Trophoblast cell (in vitro differentiated cells and primary cell): ENCODE measurements at regions not wholly inside any gene's neighbourhood (a gene's known extent, or its start where the extent isn't known, plus 50 kb on each side); places are given as distances from the start of the nearest gene placed in this dataset.

ENCODE experiments used
- DNase-seq, 2 donors: peaks; one replicate each; pipeline ENCODE4 v3.0.0-alpha.2; 2016
- H2AFZ ChIP-seq: 2 replicates; pipeline ENCODE4 v1.6.1; 2013; ENCODE audit warnings: low read length, moderate library complexity, mild to moderate bottlenecking; ENCODE audit not compliant: insufficient read depth, poor library complexity
- H2AK5ac ChIP-seq: 2 replicates; pipeline ENCODE4 v1.6.1; 2013; ENCODE audit warnings: mild to moderate bottlenecking, low read length
- H2BK120ac ChIP-seq: 2 replicates; pipeline ENCODE4 v1.6.1; 2013; ENCODE audit warnings: low read length, mild to moderate bottlenecking, moderate library complexity; ENCODE audit not compliant: insufficient read depth, poor library complexity
- H2BK12ac ChIP-seq: 2 replicates; pipeline ENCODE4 v1.6.1; 2013; ENCODE audit warnings: mild to moderate bottlenecking, low read length, moderate library complexity
- H2BK5ac ChIP-seq: 2 replicates; pipeline ENCODE4 v1.6.1; 2013; ENCODE audit warnings: low read length, low read depth, moderate library complexity, mild to moderate bottlenecking; ENCODE audit not compliant: poor library complexity
- H3K14ac ChIP-seq: 2 replicates; pipeline ENCODE4 v1.6.1; 2013; ENCODE audit warnings: mild to moderate bottlenecking, low read length
- H3K18ac ChIP-seq: 2 replicates; pipeline ENCODE4 v1.6.1; 2013; ENCODE audit warnings: mild to moderate bottlenecking, low read length
- H3K23ac ChIP-seq: 2 replicates; pipeline ENCODE4 v1.6.1; 2013; ENCODE audit warnings: low read length
- H3K27ac ChIP-seq: 2 replicates; pipeline ENCODE4 v1.5.1; 2013; ENCODE audit warnings: low read depth, mild to moderate bottlenecking, inconsistent platforms, low read length, moderate library complexity
- H3K27me3 ChIP-seq: 2 replicates; pipeline ENCODE4 v1.6.1; 2013; ENCODE audit warnings: inconsistent platforms, mild to moderate bottlenecking, low read length, moderate library complexity; ENCODE audit not compliant: insufficient read depth
- H3K36me3 ChIP-seq, 2 experiments: 1 replicate in 1 of 2; 2 replicates in 1 of 2; pipeline ENCODE4 v1.6.1; 2013; ENCODE audit warnings: low read length in 2 of 2, mild to moderate bottlenecking in 2 of 2, moderate library complexity in 1 of 2; ENCODE audit not compliant: insufficient read depth in 2 of 2, control insufficient read depth in 1 of 2
- H3K4ac ChIP-seq: 2 replicates; pipeline ENCODE4 v1.6.1; 2013; ENCODE audit warnings: low read depth, mild to moderate bottlenecking, low read length, moderate library complexity
- H3K4me1 ChIP-seq, 2 experiments: 1 replicate in 1 of 2; 2 replicates in 1 of 2; pipeline ENCODE4 v1.6.1; 2013; ENCODE audit warnings: low read length in 2 of 2, mild to moderate bottlenecking in 2 of 2, moderate library complexity in 1 of 2; ENCODE audit not compliant: insufficient read depth in 2 of 2, control insufficient read depth in 1 of 2
- H3K4me2 ChIP-seq: 2 replicates; pipeline ENCODE4 v1.6.1; 2013; ENCODE audit warnings: inconsistent platforms, mild to moderate bottlenecking, low read length, moderate library complexity
- H3K4me3 ChIP-seq: 2 replicates; pipeline ENCODE4 v1.5.1; 2013; ENCODE audit warnings: mild to moderate bottlenecking, low read depth, low read length, inconsistent platforms
- H3K79me1 ChIP-seq: one replicate; pipeline ENCODE4 v1.6.1; 2013; ENCODE audit warnings: low read length
- H3K79me2 ChIP-seq: 2 replicates; pipeline ENCODE4 v1.6.1; 2013; ENCODE audit warnings: low read length, mild to moderate bottlenecking; ENCODE audit not compliant: control insufficient read depth, insufficient read depth, poor library complexity
- H3K9ac ChIP-seq: 2 replicates; pipeline ENCODE4 v1.6.1; 2013; ENCODE audit warnings: mild to moderate bottlenecking, low read length
- H3K9me3 ChIP-seq: 2 replicates; pipeline ENCODE4 v1.6.1; 2013; ENCODE audit warnings: low read depth, mild to moderate bottlenecking, control low read depth, inconsistent platforms, low read length; ENCODE audit not compliant: insufficient read depth
- H4K12ac ChIP-seq: 2 replicates; pipeline ENCODE4 v1.6.1; 2013; ENCODE audit warnings: low read depth, mild to moderate bottlenecking, low read length, moderate library complexity
- H4K8ac ChIP-seq: 2 replicates; pipeline ENCODE4 v1.6.1; 2013; ENCODE audit warnings: low read depth, mild to moderate bottlenecking, low read length, moderate library complexity
- H4K91ac ChIP-seq: one replicate; pipeline ENCODE4 v1.6.1; 2013; ENCODE audit warnings: low read depth, mild to moderate bottlenecking, low read length, moderate library complexity
- WGBS: extraction: QIAGEN DNeasy Blood & Tissue Kit; methylation state at CpG from one replicate; pipeline ENCODE4 v1.1.7; 2013; ENCODE audit warnings: missing lambda C conversion rate; ENCODE audit not compliant: insufficient read length, insufficient coverage; ENCODE audit errors: extremely low coverage; 5-methylcytosine and 5-hydroxymethylcytosine counted together

DNA sequence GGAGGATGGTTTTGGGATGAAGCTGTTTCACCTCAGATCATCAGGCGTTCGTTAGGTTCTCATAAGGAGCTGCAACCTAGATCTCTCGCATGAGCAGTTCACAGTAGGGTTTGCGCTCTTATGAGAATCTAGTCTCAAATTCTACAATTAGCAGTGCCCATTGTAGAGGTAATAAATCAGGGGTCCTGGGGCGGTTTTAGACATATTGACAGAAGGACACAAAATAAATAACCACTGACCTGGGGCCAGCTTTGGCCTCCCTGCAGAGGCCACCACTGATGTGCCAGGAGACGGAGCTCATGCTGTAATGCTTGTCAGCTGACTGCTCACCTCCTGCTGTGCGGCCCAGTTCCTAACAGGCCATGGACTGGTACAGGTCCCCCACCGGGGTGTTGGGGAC, 67.6 kb upstream of the SPATA31D4 start:
- H3K14ac ChIP-seq, result no peak overlapping the region
- H3K4me3 ChIP-seq, result no peak overlapping the region
- H4K91ac ChIP-seq, result no peak overlapping the region
- no peak overlapping the region for H4K8ac ChIP-seq
- no peaks in the 10 kb centered on the region for H3K36me3 ChIP-seq
- H2AFZ ChIP-seq, result no peak overlapping the region
- no peak overlapping the region for H2BK120ac ChIP-seq
- no peak overlapping the region for H3K4ac ChIP-seq
- H3K18ac ChIP-seq, result no peak overlapping the region
- WGBS, result no CpG with 5 or more reads among the region's 8 CpGs
- H4K12ac ChIP-seq, result no peak overlapping the region
- DNase-seq, result no peak
- H3K27ac ChIP-seq, result no peak overlapping the region
- H3K79me2 ChIP-seq, result no peaks in the 10 kb centered on the region
- H3K27me3 ChIP-seq, result no peaks in the 10 kb centered on the region
- H2BK5ac ChIP-seq, result no peak overlapping the region
- no peaks in the 10 kb centered on the region for H3K79me1 ChIP-seq
- no peak overlapping the region for H3K4me2 ChIP-seq
- H3K9ac ChIP-seq, result no peak overlapping the region
- no peak overlapping the region for H2AK5ac ChIP-seq
- peaks cover 2% of the 10 kb centered on the region for H3K9me3 ChIP-seq
- H3K23ac ChIP-seq, result no peak overlapping the region
- H3K4me1 ChIP-seq, result no peaks in the 10 kb centered on the region
- no peak overlapping the region for H2BK12ac ChIP-seq

DNA sequence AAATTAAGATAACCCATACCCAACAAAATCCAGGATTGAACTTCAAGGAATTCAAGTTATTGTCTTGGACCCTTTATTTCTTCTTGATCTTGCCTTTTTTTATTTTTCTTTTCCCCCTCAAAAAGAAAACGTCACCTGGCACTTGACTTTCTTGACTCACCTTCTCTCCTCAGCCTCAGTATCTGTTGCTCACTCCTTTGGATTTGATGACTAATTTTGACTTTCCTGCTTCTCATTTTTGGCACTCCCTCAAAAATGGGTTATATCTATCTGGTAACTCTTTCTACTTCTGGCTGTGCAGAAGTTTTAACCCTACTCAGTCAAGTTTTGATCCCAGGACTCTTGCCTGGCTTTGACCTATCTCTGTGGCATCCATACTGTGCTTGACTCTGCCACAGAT, 66.6 kb upstream of the SPATA31D4 start:
- Histone ChIP-seq H4K8ac (no peak overlapping the region), H3K9ac (no peak overlapping the region), H3K14ac (no peak overlapping the region), H3K9me3 (peaks cover 2% of the 10 kb centered on the region), H3K4ac (no peak overlapping the region), H2BK120ac (no peak overlapping the region), H3K18ac (no peak overlapping the region), H2AFZ (no peak overlapping the region), H4K12ac (no peak overlapping the region), H3K4me2 (no peak overlapping the region), H2BK12ac (no peak overlapping the region), H4K91ac (no peak overlapping the region), H3K79me1 (no peaks in the 10 kb centered on the region), H3K79me2 (no peaks in the 10 kb centered on the region), H3K27me3 (no peaks in the 10 kb centered on the region), H3K36me3 (no peaks in the 10 kb centered on the region), H2BK5ac (no peak overlapping the region), H2AK5ac (no peak overlapping the region), H3K27ac (no peak overlapping the region), H3K4me3 (no peak overlapping the region), H3K23ac (no peak overlapping the region), H3K4me1 (no peaks in the 10 kb centered on the region)
- no CpG with 5 or more reads among the region's 1 CpG for WGBS
- DNase-seq, result no peak

DNA sequence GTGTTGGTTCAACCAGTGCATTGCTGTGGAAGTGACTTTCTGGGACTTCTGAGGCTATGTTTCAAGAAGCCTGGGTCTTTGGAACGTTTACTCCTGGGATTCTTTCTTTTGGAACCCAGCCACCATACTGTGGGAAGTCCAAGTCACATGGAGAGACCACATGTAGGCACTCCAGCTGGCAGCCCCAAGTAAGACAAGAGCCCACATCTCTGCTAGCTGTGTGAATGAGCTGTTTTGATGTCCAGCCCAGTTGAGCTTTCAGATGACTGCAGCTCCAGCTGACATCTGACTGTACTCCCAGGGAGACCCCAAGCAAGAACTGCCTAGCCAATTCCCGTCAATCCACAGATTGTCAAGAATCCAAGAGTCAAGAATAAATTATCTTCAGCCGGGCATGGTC, 60.1 kb upstream of the SPATA31D4 start:
- H3K9ac ChIP-seq, result peak overlapping the region; percentile 33
- H3K79me2 ChIP-seq, result no peaks in the 10 kb centered on the region
- no peak overlapping the region for H3K14ac ChIP-seq
- H2AK5ac ChIP-seq, result no peak overlapping the region
- no peak overlapping the region for H4K12ac ChIP-seq
- H2BK5ac ChIP-seq, result no peak overlapping the region
- no peaks in the 10 kb centered on the region for H3K79me1 ChIP-seq
- H3K36me3 ChIP-seq, result no peaks in the 10 kb centered on the region
- H3K4me3 ChIP-seq, result no peak overlapping the region
- H3K23ac ChIP-seq, result no peak overlapping the region
- H3K27me3 ChIP-seq, result no peaks in the 10 kb centered on the region
- no peak overlapping the region for H2AFZ ChIP-seq
- H3K9me3 ChIP-seq, result peaks cover 2% of the 10 kb centered on the region
- no peak overlapping the region for H3K4ac ChIP-seq
- WGBS, result no CpG with 5 or more reads among the region's 3 CpGs
- H4K91ac ChIP-seq, result no peak overlapping the region
- no peaks in the 10 kb centered on the region for H3K4me1 ChIP-seq
- H2BK120ac ChIP-seq, result no peak overlapping the region
- no peak overlapping the region for H4K8ac ChIP-seq
- no peak overlapping the region for H3K18ac ChIP-seq
- H3K4me2 ChIP-seq, result no peak overlapping the region
- DNase-seq, result no peak
- H2BK12ac ChIP-seq, result no peak overlapping the region
- H3K27ac ChIP-seq, result no peak overlapping the region

DNA sequence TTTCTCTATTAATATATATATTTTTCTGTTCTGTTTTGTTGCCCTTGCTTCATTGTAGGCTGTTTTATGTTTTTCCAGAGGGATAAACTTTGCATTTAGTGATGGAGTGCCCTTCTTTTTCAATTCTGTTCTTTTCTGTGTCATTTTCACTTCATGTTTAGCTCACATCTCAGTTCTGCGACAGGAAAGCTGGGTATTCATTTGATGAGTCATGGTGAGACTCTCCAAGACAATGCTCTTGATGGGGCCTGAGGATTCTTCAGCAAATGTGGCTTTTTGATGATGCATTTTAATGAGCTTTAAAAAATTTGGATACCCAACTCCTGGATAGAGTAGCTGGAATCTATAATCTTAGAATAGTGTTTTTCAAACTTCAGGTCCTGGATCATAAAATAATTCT, 56.5 kb upstream of the SPATA31D4 start:
- Histone ChIP-seq H3K23ac (no peak overlapping the region), H3K4ac (no peak overlapping the region), H3K18ac (no peak overlapping the region), H2BK12ac (no peak overlapping the region), H3K27ac (no peak overlapping the region), H2AFZ (no peak overlapping the region), H3K4me2 (no peak overlapping the region), H3K14ac (no peak overlapping the region), H3K4me3 (no peak overlapping the region), H3K79me1 (no peaks in the 10 kb centered on the region), H2BK120ac (no peak overlapping the region), H3K9me3 (no peaks in the 10 kb centered on the region), H2AK5ac (no peak overlapping the region), H2BK5ac (no peak overlapping the region), H3K79me2 (no peaks in the 10 kb centered on the region), H4K91ac (no peak overlapping the region), H3K9ac (no peak overlapping the region), H3K4me1 (no peaks in the 10 kb centered on the region), H3K36me3 (no peaks in the 10 kb centered on the region), H4K12ac (no peak overlapping the region), H4K8ac (no peak overlapping the region), H3K27me3 (no peaks in the 10 kb centered on the region)
- WGBS, result no CpG with 5 or more reads among the region's 1 CpG
- no peak for DNase-seq
